ENCODE measurements at regions not wholly inside any gene's neighbourhood (a gene's known extent, or its start where the extent isn't known, plus 50 kb on each side); places are given as distances from the start of the nearest gene placed in this dataset.

GRCh38 chr2:61764035-61764800 lies 89.6 kb downstream of the FAM161A start:
- Histone ChIP-seq H3K9me3 (ENCODE audit: severe bottlenecking) (no peaks in the 10 kb centered on the region), H3K27ac (peak overlapping the region; percentile 97), H3K36me3 (no peaks in the 10 kb centered on the region), H3K27me3 (ENCODE audit: insufficient read depth, low read depth, severe bottlenecking) (no peaks in the 10 kb centered on the region), H3K4me3 (ENCODE audit: low read depth, low read length) (peak overlapping the region; percentile 57)
- no peak for TF ChIP-seq CTCF (IDR thresholded peaks at IDR 0.05; ENCODE audit: low read depth, low read length)
- DNase-seq = peak; percentile 99

GRCh38 chr2:61763605-61764034 lies 90.2 kb downstream of the FAM161A start:
- Histone ChIP-seq H3K9me3 (ENCODE audit: severe bottlenecking) (no peaks in the 10 kb centered on the region), H3K36me3 (no peaks in the 10 kb centered on the region), H3K4me3 (ENCODE audit: low read depth, low read length) (peak overlapping the region; percentile 57), H3K27ac (peak overlapping the region; percentile 97), H3K27me3 (ENCODE audit: insufficient read depth, low read depth, severe bottlenecking) (no peaks in the 10 kb centered on the region)
- peak; percentile 51; the same call in 1 of the 2 replicates for TF ChIP-seq CTCF (IDR thresholded peaks at IDR 0.05; ENCODE audit: low read depth, low read length)
- DNase-seq = peak; percentile 90

GRCh38 chr2:61762292-61762691 lies 91.6 kb downstream of the FAM161A start:
- TF ChIP-seq CTCF (IDR thresholded peaks at IDR 0.05; ENCODE audit: low read depth, low read length) = no peak
- Histone ChIP-seq H3K27me3 (ENCODE audit: insufficient read depth, low read depth, severe bottlenecking) (no peaks in the 10 kb centered on the region), H3K9me3 (ENCODE audit: severe bottlenecking) (no peaks in the 10 kb centered on the region), H3K27ac (no peak overlapping the region), H3K4me3 (ENCODE audit: low read depth, low read length) (no peak overlapping the region), H3K36me3 (no peaks in the 10 kb centered on the region)
- DNase-seq = no peak

- Histone ChIP-seq H3K4me3 (ENCODE audit: low read depth, low read length) (no peak overlapping the region), H3K9me3 (ENCODE audit: severe bottlenecking) (no peaks in the 10 kb centered on the region), H3K36me3 (no peaks in the 10 kb centered on the region), H3K27me3 (ENCODE audit: insufficient read depth, low read depth, severe bottlenecking) (no peaks in the 10 kb centered on the region), H3K27ac (no peak overlapping the region)
- DNase-seq = no peak
- no peak for TF ChIP-seq CTCF (IDR thresholded peaks at IDR 0.05; ENCODE audit: low read depth, low read length)
Observed at GRCh38 chr2:61759718-61760117, 94.1 kb downstream of the FAM161A start.

- no peak for DNase-seq
- Histone ChIP-seq H3K27me3 (ENCODE audit: insufficient read depth, low read depth, severe bottlenecking) (no peaks in the 10 kb centered on the region), H3K9me3 (ENCODE audit: severe bottlenecking) (no peaks in the 10 kb centered on the region), H3K4me3 (ENCODE audit: low read depth, low read length) (no peak overlapping the region), H3K36me3 (no peaks in the 10 kb centered on the region), H3K27ac (no peak overlapping the region)
- TF ChIP-seq CTCF (IDR thresholded peaks at IDR 0.05; ENCODE audit: low read depth, low read length) = no peak
Observed at GRCh38 chr2:61759005-61759404, 94.9 kb downstream of the FAM161A start.

GRCh38 chr2:61758159-61758558 lies 95.7 kb downstream of the FAM161A start:
- Histone ChIP-seq H3K36me3 (no peaks in the 10 kb centered on the region), H3K9me3 (ENCODE audit: severe bottlenecking) (no peaks in the 10 kb centered on the region), H3K4me3 (ENCODE audit: low read depth, low read length) (no peak overlapping the region), H3K27me3 (ENCODE audit: insufficient read depth, low read depth, severe bottlenecking) (no peaks in the 10 kb centered on the region), H3K27ac (no peak overlapping the region)
- TF ChIP-seq CTCF (IDR thresholded peaks at IDR 0.05; ENCODE audit: low read depth, low read length) = no peak
- DNase-seq = no peak
